H9 (cell line): ENCODE measurements at regions not wholly inside any gene's neighbourhood (a gene's known extent, or its start where the extent isn't known, plus 50 kb on each side); places are given as distances from the start of the nearest gene placed in this dataset.

Experiments
- DNase-seq: peaks from one replicate; pipeline ENCODE4 v3.0.0-alpha.2; 2017
- H2AFZ ChIP-seq: one replicate; pipeline ENCODE4 v1.6.1; 2013; ENCODE audit warnings: mild to moderate bottlenecking, low read length, control low read depth, moderate library complexity
- H2AK5ac ChIP-seq: 2 replicates; pipeline ENCODE4 v1.6.1; 2013; ENCODE audit warnings: low read length, control low read depth, mixed read lengths; ENCODE audit not compliant: insufficient read length
- H2BK120ac ChIP-seq: one replicate; pipeline ENCODE4 v1.6.1; 2013; ENCODE audit warnings: low read depth, mild to moderate bottlenecking, low read length, control low read depth, inconsistent platforms; ENCODE audit not compliant: poor library complexity, severe bottlenecking
- H2BK12ac ChIP-seq: 2 replicates; pipeline ENCODE4 v1.6.1; 2013; ENCODE audit warnings: low read length, control low read depth, mixed read lengths, low read depth; ENCODE audit not compliant: insufficient read length
- H2BK15ac ChIP-seq: 2 replicates; pipeline ENCODE4 v1.6.1; 2013; ENCODE audit warnings: low read depth, low read length, control low read depth
- H2BK20ac ChIP-seq: one replicate; pipeline ENCODE4 v1.6.1; 2013; ENCODE audit warnings: low read depth, mild to moderate bottlenecking, low read length, control low read depth, inconsistent platforms; ENCODE audit not compliant: poor library complexity, severe bottlenecking
- H2BK5ac ChIP-seq: 2 replicates; pipeline ENCODE4 v1.6.1; 2013; ENCODE audit warnings: low read length, control low read depth, mixed read lengths; ENCODE audit not compliant: insufficient read length
- H3K14ac ChIP-seq: 2 replicates; pipeline ENCODE4 v1.6.1; 2013; ENCODE audit warnings: low read length, control low read depth; ENCODE audit not compliant: insufficient read depth
- H3K18ac ChIP-seq: 2 replicates; pipeline ENCODE4 v1.6.1; 2013; ENCODE audit warnings: low read depth, mild to moderate bottlenecking, mixed read lengths, low read length, control low read depth; ENCODE audit not compliant: insufficient read length
- H3K23ac ChIP-seq: 2 replicates; pipeline ENCODE4 v1.6.1; 2013; ENCODE audit warnings: low read length, control low read depth, mixed read lengths, low read depth; ENCODE audit not compliant: insufficient read length
- H3K23me2 ChIP-seq: 2 replicates; pipeline ENCODE4 v1.6.1; 2013; ENCODE audit warnings: low read depth, mild to moderate bottlenecking, mixed read lengths, low read length, control low read depth; ENCODE audit not compliant: insufficient read length, poor library complexity, severe bottlenecking
- H3K27ac ChIP-seq: 2 replicates; pipeline ENCODE4 v1.5.1; 2013; ENCODE audit warnings: low read length, control low read depth, mixed read lengths, low read depth; ENCODE audit not compliant: insufficient read length
- H3K27me3 ChIP-seq: 2 replicates; pipeline ENCODE4 v1.6.1; 2013; ENCODE audit warnings: low read length, control low read depth, inconsistent platforms; ENCODE audit not compliant: insufficient read depth
- H3K4ac ChIP-seq: 2 replicates; pipeline ENCODE4 v1.6.1; 2013; ENCODE audit warnings: low read depth, mild to moderate bottlenecking, control low read depth, inconsistent platforms, low read length, moderate library complexity
- H3K4me1 ChIP-seq: 2 replicates; pipeline ENCODE4 v1.6.1; 2013; ENCODE audit warnings: low read length, control low read depth, inconsistent platforms; ENCODE audit not compliant: insufficient read depth
- H3K4me2 ChIP-seq: 2 replicates; pipeline ENCODE4 v1.6.1; 2013; ENCODE audit warnings: low read length, control low read depth, mixed read lengths; ENCODE audit not compliant: insufficient read length, insufficient read depth
- H3K56ac ChIP-seq: 2 replicates; pipeline ENCODE4 v1.6.1; 2013; ENCODE audit warnings: low read depth, mild to moderate bottlenecking, mixed read lengths, low read length, control low read depth; ENCODE audit not compliant: insufficient read length
- H3K79me1 ChIP-seq: 2 replicates; pipeline ENCODE4 v1.6.1; 2013; ENCODE audit warnings: low read depth, mild to moderate bottlenecking, moderate library complexity, low read length, control low read depth, inconsistent platforms; ENCODE audit not compliant: insufficient read depth, poor library complexity, severe bottlenecking
- H3K79me2 ChIP-seq: 2 replicates; pipeline ENCODE4 v1.6.1; 2013; ENCODE audit warnings: low read length, control low read depth, inconsistent platforms; ENCODE audit not compliant: insufficient read depth
- H3K9ac ChIP-seq: 2 replicates; pipeline ENCODE4 v1.6.1; 2013; ENCODE audit warnings: low read length, control low read depth, mixed read lengths; ENCODE audit not compliant: insufficient read length; ENCODE audit errors: extremely low read depth
- H3K9me3 ChIP-seq: one replicate; pipeline ENCODE4 v1.6.1; 2013; ENCODE audit warnings: low read depth, low read length, inconsistent platforms; ENCODE audit not compliant: control insufficient read depth
- H3T11ph ChIP-seq: one replicate; pipeline ENCODE4 v1.6.1; 2013; ENCODE audit warnings: mild to moderate bottlenecking, low read length, control low read depth, inconsistent platforms
- H4K20me1 ChIP-seq: one replicate; pipeline ENCODE4 v1.6.1; 2013; ENCODE audit not compliant: control insufficient read depth, insufficient read length, insufficient read depth
- H4K5ac ChIP-seq: 2 replicates; pipeline ENCODE4 v1.6.1; 2013; ENCODE audit warnings: low read depth, mild to moderate bottlenecking, mixed read lengths, low read length, control low read depth; ENCODE audit not compliant: insufficient read length
- H4K8ac ChIP-seq: replicated peaks from 2 replicates; pipeline ENCODE4 v1.6.1; 2013; ENCODE audit warnings: low read length, control low read depth, mixed read lengths, low read depth; ENCODE audit not compliant: insufficient read length
- H4K91ac ChIP-seq: 2 replicates; pipeline ENCODE4 v1.6.1; 2013; ENCODE audit warnings: low read depth, mild to moderate bottlenecking, moderate library complexity, mixed read lengths, low read length, control low read depth; ENCODE audit not compliant: insufficient read length
- H3K27ac Mint-ChIP-seq, 3 experiments: 2 replicates in 2 of 3; 3 replicates in 1 of 3; pipeline ENCODE4 v1.8.0; 2020 to 2021; ENCODE audit warnings: mixed read lengths in 3 of 3, mild to moderate bottlenecking in 1 of 3, moderate library complexity in 1 of 3
- H3K27me3 Mint-ChIP-seq: 2 replicates; pipeline ENCODE4 v1.8.0; 2021; ENCODE audit warnings: low read depth, mild to moderate bottlenecking, moderate library complexity, mixed read lengths
- H3K36me3 Mint-ChIP-seq, 3 experiments: 2 replicates in 2 of 3; 3 replicates in 1 of 3; pipeline ENCODE4 v1.8.0; 2020 to 2021; ENCODE audit warnings: low read depth in 3 of 3, mixed read lengths in 3 of 3; ENCODE audit not compliant: insufficient read depth in 1 of 3
- H3K4me1 Mint-ChIP-seq, 2 experiments: 2 replicates each; pipeline ENCODE4 v1.8.0; 2020; ENCODE audit warnings: mixed read lengths in 2 of 2
- H3K4me3 Mint-ChIP-seq, 2 experiments: 2 replicates in 1 of 2; 3 replicates in 1 of 2; pipeline ENCODE4 v1.8.0; 2020 to 2021; ENCODE audit warnings: mild to moderate bottlenecking in 2 of 2, mixed read lengths in 2 of 2, moderate library complexity in 1 of 2
- H3K9me3 Mint-ChIP-seq, 2 experiments: 2 replicates in 1 of 2; 3 replicates in 1 of 2; pipeline ENCODE4 v1.8.0; 2020; ENCODE audit warnings: mild to moderate bottlenecking in 2 of 2, mixed read lengths in 2 of 2, moderate library complexity in 1 of 2
- WGBS: extraction: QIAGEN DNeasy Blood & Tissue Kit; methylation state at CpG from one replicate; pipeline ENCODE4 v1.1.7; 2013; ENCODE audit warnings: missing lambda C conversion rate, low lambda C conversion rate, mixed read lengths; ENCODE audit not compliant: insufficient read length; ENCODE audit errors: extremely low coverage; 5-methylcytosine and 5-hydroxymethylcytosine counted together
- TF ChIP-seq, protein P1 (sequence below): fragments of 200-600 bp; sonication (generic); conservative IDR thresholded peaks from 3 replicates; pipeline ENCODE4 v1.8.0; 2021; ENCODE audit warnings: antibody characterized with exemption, mild to moderate bottlenecking

DNA sequence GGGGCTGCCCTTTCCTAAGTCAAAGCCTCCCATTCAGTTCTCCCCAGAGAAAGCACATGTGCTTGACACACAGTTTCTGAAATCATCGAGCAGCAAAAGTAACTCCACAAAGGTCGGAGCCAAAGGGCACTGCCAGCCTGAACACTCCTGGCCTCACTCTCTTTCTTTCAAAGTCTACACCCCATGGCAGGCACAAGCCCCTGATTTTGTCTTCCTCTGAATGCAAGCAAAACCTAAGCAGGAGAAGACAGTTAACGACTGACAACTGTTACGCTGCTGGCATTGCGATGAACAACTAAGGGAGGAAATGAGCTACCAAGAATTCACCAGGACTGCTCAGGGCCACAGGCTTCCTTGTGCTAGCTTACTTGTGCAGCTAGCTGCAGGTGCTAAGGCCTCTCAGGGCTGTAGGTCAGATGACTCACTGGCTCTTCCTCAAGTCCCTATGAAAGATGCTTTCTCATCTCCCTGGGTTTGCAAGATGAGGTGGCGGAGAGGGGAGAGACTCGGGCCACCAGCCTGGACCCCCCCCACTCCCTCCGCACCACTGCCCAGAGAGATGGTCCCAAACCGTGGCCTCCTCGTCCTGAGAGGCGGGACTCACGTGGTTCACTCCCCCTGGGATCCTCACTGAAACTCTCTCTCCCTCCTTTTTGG, 208.2 kb downstream of the DLL1 start:
- H4K5ac ChIP-seq, result no peak overlapping the region
- peak; percentile 22 for DNase-seq
- peaks cover 3% of the 10 kb centered on the region for H3K27me3 Mint-ChIP-seq

More for the DNA sequence above, 208.2 kb downstream of the DLL1 start:
- H2BK5ac ChIP-seq, result no peak overlapping the region
- no peak overlapping the region for H3K4me3 Mint-ChIP-seq
- H4K8ac ChIP-seq, result no peak overlapping the region
- H4K20me1 ChIP-seq, result no peaks in the 10 kb centered on the region
- no peak overlapping the region for H3K27ac ChIP-seq
- H3K9ac ChIP-seq, result no peak overlapping the region
- H3K18ac ChIP-seq, result no peak overlapping the region
- no peak overlapping the region for H3K56ac ChIP-seq
- peaks cover 3 to 6% (median 4%) of the 10 kb centered on the region in 3 experiments for H3K36me3 Mint-ChIP-seq
- H2BK120ac ChIP-seq, result no peak overlapping the region
- H2BK12ac ChIP-seq, result no peak overlapping the region
- H3K9me3 ChIP-seq, result peaks cover 7% of the 10 kb centered on the region
- no CpG with 5 or more reads among the region's 12 CpGs for WGBS
- H2BK20ac ChIP-seq, result no peak overlapping the region
- H3K23ac ChIP-seq, result no peak overlapping the region
- no peak overlapping the region for H3K14ac ChIP-seq
- TF ChIP-seq, protein P1, sequence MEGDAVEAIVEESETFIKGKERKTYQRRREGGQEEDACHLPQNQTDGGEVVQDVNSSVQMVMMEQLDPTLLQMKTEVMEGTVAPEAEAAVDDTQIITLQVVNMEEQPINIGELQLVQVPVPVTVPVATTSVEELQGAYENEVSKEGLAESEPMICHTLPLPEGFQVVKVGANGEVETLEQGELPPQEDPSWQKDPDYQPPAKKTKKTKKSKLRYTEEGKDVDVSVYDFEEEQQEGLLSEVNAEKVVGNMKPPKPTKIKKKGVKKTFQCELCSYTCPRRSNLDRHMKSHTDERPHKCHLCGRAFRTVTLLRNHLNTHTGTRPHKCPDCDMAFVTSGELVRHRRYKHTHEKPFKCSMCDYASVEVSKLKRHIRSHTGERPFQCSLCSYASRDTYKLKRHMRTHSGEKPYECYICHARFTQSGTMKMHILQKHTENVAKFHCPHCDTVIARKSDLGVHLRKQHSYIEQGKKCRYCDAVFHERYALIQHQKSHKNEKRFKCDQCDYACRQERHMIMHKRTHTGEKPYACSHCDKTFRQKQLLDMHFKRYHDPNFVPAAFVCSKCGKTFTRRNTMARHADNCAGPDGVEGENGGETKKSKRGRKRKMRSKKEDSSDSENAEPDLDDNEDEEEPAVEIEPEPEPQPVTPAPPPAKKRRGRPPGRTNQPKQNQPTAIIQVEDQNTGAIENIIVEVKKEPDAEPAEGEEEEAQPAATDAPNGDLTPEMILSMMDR, result no peak
- H4K91ac ChIP-seq, result no peak overlapping the region
- H2AFZ ChIP-seq, result no peak overlapping the region
- H2BK15ac ChIP-seq, result no peak overlapping the region
- H3K4ac ChIP-seq, result no peak overlapping the region
- no peaks in the 10 kb centered on the region for H3K27me3 ChIP-seq
- no peak overlapping the region for H2AK5ac ChIP-seq
- no peak overlapping the region for H3K4me2 ChIP-seq
- peaks cover 0 to 5% of the 10 kb centered on the region in 2 experiments; a peak in 1 of 4 replicates for H3K4me1 Mint-ChIP-seq
- no peaks in the 10 kb centered on the region for H3K23me2 ChIP-seq
- no peaks in the 10 kb centered on the region for H3K79me1 ChIP-seq
- H3K79me2 ChIP-seq, result no peaks in the 10 kb centered on the region
- peaks cover 12 to 17% of the 10 kb centered on the region in 2 experiments for H3K9me3 Mint-ChIP-seq
- H3T11ph ChIP-seq, result no peak overlapping the region
- no peaks in the 10 kb centered on the region for H3K4me1 ChIP-seq
- no peak overlapping the region; a peak in 1 of 7 replicates for H3K27ac Mint-ChIP-seq
